Large intestine (tissue), 3 donors: ENCODE measurements at regions not wholly inside any gene's neighbourhood (a gene's known extent, or its start where the extent isn't known, plus 50 kb on each side); places are given as distances from the start of the nearest gene placed in this dataset.

Experiments used
- DNase-seq, 2 donors: peaks; one replicate each; pipeline versions ENCODE4 v3.0.0 to v3.0.0-alpha.2; 2013
- H3K27ac ChIP-seq: one replicate; pipeline ENCODE4 v1.5.1; 2013; ENCODE audit warnings: low read length
- H3K27me3 ChIP-seq: 2 replicates; pipeline ENCODE4 v1.6.1; 2013; ENCODE audit warnings: low read length; ENCODE audit not compliant: control insufficient read depth, insufficient read depth
- H3K36me3 ChIP-seq: 2 replicates; pipeline ENCODE4 v1.6.1; 2013; ENCODE audit warnings: low read length; ENCODE audit not compliant: control insufficient read depth, insufficient read depth
- H3K4me1 ChIP-seq: one replicate; pipeline ENCODE4 v1.6.1; 2013; ENCODE audit warnings: low read length; ENCODE audit not compliant: control insufficient read depth, insufficient read depth
- H3K4me3 ChIP-seq: one replicate; pipeline ENCODE4 v1.5.1; 2013; ENCODE audit warnings: low read length
- H3K9me3 ChIP-seq: one replicate; pipeline ENCODE4 v1.6.1; 2013; ENCODE audit warnings: mild to moderate bottlenecking, low read depth, low read length, moderate library complexity; ENCODE audit not compliant: control insufficient read depth
- WGBS: methylation state at CpG from one replicate; pipeline ENCODE4 v1.1.5; 2013; ENCODE audit warnings: low lambda C conversion rate; ENCODE audit not compliant: insufficient coverage; 5-methylcytosine and 5-hydroxymethylcytosine counted together

DNA sequence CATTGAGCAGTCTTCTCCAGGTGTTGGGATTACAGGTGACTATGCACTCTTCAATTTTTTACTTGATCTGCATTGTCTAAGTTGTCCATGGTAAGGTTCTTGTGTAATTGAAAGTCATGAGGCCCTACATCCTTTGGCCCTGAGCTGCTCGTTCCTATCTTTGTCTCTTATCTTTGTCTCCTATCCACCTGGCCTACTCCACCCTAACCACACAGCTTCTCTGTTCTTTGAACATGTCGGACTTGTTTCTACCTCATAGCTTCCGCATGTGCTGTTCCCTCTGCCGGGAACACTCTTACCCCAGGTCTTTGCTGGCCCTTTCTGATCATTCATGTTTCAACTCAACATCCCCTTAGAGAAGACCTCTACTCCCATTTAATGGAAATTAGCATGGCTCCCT is 194.8 kb upstream of the TBX3 start:
- 73% methylated on average over 3 of the region's 4 CpGs for WGBS
- H3K27me3 ChIP-seq, result no peaks in the 10 kb centered on the region

DNA sequence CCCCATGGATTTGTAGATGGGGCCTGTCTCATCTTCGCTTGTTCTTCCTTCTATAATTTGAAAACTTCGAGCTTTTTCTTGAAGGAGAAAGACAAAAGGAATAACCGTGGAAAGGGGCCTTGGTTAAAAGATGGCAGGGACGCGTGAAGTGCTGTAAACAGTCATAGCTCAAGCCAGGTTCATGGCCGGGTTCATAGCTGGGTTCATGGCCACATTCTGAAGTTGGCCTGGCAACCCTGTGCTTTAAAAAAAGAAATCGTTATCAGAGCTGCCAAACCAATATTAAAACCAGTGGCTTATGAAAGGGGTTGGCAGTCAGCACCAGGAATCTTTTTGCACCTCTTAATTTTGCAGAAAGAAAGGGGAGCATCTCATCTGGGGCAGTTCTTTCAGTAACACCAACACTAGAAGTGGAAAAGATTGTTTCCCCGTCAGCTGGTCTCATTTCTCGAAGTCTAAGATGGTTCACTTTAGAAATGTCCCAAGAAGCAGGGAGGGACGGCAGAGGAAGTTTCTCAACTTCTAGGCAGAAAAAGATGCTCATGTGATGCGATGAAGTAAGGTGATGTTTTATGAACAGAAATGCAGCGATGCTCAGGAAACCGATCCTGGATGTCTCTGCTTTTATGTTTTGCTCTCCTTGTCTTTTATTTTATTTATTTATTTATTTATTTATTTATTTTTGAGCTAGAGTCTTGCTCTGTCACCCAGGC is 193.1 kb upstream of the TBX3 start:
- Histone ChIP-seq H3K27ac (no peak overlapping the region), H3K9me3 (no peaks in the 10 kb centered on the region), H3K27me3 (no peaks in the 10 kb centered on the region), H3K36me3 (no peaks in the 10 kb centered on the region), H3K4me1 (peaks cover 11% of the 10 kb centered on the region), H3K4me3 (no peak overlapping the region)
- DNase-seq, result no peak
- 95% methylated on average over 8 of the region's 13 CpGs for WGBS

More for the DNA sequence above, 194.8 kb upstream of the TBX3 start:
- no peak overlapping the region for H3K4me3 ChIP-seq
- no peak overlapping the region for H3K27ac ChIP-seq
- peaks cover 11% of the 10 kb centered on the region for H3K4me1 ChIP-seq
- H3K36me3 ChIP-seq, result no peaks in the 10 kb centered on the region
- DNase-seq, result peak in 1 of 2 donors; percentile 22
- H3K9me3 ChIP-seq, result no peaks in the 10 kb centered on the region

DNA sequence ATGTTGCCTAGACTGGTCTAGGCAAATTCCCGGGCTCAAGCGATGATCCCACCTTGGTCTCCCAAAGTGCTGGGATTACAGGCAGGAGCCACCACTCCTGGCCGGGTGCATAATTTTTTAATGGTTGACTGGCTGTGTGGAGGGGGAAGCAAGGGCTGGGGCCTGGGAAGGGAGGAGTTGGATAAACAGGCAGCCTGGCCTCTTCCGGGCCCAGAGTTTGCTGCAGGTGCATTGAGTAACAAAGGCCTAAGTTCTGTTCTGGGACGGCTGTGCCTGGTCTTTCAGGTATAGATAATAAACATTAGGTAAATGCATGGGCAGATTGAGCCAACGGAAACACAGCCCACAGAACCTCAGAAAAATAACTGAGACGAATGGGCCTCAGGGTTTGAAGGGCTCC is 191.3 kb upstream of the TBX3 start:
- Histone ChIP-seq H3K9me3 (no peaks in the 10 kb centered on the region), H3K27ac (peak overlapping the region; percentile 47), H3K4me1 (peaks cover 11% of the 10 kb centered on the region), H3K27me3 (no peaks in the 10 kb centered on the region), H3K4me3 (no peak overlapping the region), H3K36me3 (no peaks in the 10 kb centered on the region)
- WGBS, result 0% methylated on average over 1 of the region's 7 CpGs
- DNase-seq, result peak; percentile 63 to 82

DNA sequence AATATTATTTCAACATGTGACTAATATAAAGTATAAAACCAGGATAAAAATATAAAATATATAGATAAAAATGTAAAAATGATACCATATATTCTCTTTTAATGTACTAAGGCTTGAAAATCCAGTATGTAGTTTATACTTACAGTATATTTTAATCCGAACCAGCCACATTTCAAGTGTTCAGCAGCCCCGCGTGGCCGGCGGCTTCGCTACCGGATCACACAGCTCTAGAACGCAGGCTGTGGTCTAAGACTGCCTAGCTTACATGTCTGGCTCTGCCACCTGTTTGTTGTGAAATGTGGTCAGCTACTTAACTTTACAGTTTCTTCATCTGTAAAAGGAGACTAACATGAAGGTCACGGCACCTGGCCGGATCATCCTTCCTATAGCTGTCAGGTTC is 189.7 kb upstream of the TBX3 start:
- Histone ChIP-seq H3K27ac (no peak overlapping the region), H3K27me3 (no peaks in the 10 kb centered on the region), H3K36me3 (no peaks in the 10 kb centered on the region), H3K4me3 (no peak overlapping the region), H3K9me3 (no peaks in the 10 kb centered on the region), H3K4me1 (peaks cover 11% of the 10 kb centered on the region)
- no peak for DNase-seq
- WGBS, result no CpG with 5 or more reads among the region's 10 CpGs

DNA sequence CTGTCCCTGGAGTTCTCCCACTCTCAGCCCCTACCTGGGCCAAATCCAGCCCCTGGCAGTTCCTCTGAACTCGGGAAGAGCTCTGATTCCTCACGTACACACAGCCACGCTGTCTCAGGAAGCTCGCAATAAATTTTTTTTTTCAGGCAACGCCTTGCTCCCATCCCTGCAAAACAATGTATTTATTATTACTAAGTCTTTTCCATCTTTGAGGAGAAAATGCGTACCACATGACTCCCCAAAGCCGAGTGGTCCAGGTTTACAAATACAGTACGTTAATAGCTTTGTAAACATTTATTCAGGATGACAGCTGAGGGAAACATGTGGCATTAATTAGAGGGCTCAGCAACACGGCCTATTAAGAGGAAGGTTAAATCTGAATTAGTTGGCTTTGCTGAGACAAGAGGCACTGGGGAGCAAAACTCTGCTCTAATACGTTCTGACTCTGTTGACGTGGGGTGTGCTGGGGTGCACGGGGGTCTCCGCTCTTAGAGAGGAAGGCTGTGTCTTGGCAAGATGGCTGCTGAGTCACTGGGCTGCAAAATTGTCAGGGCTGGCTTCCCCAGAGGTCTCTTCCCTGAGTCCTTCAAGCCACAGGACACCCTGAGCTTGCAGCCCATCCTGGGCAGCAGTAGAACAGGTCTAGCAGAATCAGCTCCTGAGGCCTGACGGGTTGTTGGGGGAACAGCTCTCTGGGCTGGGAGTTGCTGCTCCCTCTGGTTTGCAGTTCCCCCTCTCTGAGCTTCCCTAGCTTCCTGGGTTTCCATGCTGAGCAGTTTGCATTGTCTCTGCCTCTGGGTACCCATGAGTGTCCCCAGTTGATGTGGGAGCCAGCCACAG is 185.2 kb upstream of the TBX3 start:
- H3K4me1 ChIP-seq, result no peaks in the 10 kb centered on the region
- no peaks in the 10 kb centered on the region for H3K9me3 ChIP-seq
- H3K27me3 ChIP-seq, result no peaks in the 10 kb centered on the region
- no peak overlapping the region for H3K27ac ChIP-seq
- peak in 1 of 2 donors; percentile 21 for DNase-seq
- 67% methylated on average over 1 of the region's 14 CpGs for WGBS
- H3K4me3 ChIP-seq, result no peak overlapping the region
- no peaks in the 10 kb centered on the region for H3K36me3 ChIP-seq

DNA sequence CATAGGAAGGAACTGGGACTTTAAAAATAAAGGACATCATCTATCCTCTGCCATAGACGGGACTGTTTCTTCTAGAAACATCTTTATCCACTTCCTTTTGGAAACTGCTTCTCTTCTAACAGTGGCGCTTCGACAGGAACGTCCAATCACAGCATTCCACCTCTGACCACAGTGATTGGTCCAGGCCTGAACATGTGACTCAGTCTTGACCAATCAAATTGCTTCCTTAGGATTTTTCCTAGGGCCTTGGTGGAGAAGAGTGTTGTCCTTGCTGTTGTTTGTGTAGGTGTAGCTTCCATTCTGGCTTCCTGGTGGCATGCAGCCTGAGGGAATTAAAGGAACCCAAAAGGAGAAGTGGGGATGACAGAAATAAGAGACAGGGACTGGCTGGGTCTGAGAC is 182.4 kb upstream of the TBX3 start:
- no peaks in the 10 kb centered on the region for H3K27me3 ChIP-seq
- H3K4me3 ChIP-seq, result no peak overlapping the region
- H3K36me3 ChIP-seq, result no peaks in the 10 kb centered on the region
- WGBS, result 93% methylated on average over 3 of the region's 4 CpGs
- H3K27ac ChIP-seq, result no peak overlapping the region
- no peaks in the 10 kb centered on the region for H3K4me1 ChIP-seq
- H3K9me3 ChIP-seq, result no peaks in the 10 kb centered on the region
- no peak for DNase-seq

DNA sequence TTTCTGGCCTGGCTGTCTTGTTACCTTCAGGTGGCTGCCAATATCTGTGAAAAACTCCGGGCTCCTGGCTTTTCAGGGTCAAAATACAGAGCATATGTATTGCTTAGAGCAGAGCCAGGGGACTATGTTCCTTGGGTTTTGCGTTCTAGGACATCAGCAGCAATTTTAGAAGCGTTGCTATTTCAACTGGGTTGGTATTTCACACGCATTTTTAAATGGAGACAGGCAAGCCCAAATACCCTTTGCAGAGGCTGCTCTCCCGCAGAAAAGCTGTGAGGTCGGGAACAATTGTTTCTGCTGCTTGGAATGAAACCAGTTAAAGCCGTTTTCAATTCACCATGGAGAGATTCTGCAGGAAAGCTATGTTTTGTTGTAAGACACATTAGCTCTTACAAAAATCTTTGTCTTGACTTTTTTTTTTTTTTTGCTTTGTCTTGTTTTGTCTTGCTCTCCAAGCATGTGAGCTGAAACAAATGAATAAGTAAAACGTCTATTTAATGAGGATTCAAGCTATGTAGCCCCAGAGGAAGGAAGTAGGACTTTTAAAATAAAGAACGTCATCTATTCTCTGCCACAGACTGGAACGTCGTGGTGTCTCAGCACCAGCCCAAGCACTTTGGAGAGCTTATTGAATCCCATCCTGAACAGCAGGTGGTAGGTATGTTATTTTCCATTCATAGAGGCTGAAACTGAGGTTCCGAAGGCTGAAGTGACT is 181.0 kb upstream of the TBX3 start:
- Histone ChIP-seq H3K4me3 (no peak overlapping the region), H3K27me3 (no peaks in the 10 kb centered on the region), H3K36me3 (no peaks in the 10 kb centered on the region), H3K9me3 (no peaks in the 10 kb centered on the region), H3K4me1 (no peaks in the 10 kb centered on the region), H3K27ac (no peak overlapping the region)
- 48% methylated on average over 4 of the region's 12 CpGs for WGBS
- no peak for DNase-seq

DNA sequence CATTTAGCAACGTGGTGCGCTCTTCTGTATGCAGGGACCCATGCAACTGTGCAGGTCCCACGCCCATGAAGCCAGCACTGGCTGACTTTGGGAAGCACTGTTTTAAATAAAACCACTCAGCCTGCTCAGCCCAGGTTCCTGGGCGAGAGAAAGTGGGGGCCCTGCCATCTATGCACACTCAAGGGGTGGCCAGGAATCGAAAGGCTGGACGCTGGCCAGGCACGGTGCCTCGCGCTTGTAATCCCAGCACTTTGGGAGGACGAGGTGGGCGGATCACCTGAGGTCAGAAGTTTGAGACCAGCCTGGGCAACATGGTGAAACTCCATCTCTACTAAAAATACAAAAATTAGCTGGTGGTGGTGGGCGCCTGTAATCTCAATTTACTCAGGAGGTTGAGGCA is 179.9 kb upstream of the TBX3 start:
- H3K9me3 ChIP-seq, result no peaks in the 10 kb centered on the region
- no CpG with 5 or more reads among the region's 12 CpGs for WGBS
- DNase-seq, result no peak

DNA sequence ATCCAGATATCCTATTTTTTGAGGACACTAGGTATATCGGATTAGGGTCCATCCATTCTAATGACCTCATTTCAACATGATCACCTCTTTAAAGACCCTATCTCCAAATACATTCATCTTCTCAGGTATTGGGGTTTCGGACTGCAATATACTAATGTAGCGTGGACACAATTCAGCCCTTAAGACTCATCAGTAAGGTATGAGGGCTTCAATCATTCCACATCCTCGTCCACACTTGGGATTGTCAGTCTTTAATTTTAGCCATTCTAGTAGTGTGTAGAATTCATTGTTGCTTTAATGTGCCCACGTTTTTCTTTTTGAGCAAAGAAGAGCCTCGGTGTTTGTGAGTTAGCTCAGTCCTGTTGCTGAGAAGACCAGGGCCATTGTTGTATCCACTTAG is 177.0 kb upstream of the TBX3 start:
- Histone ChIP-seq H3K4me3 (no peak overlapping the region), H3K36me3 (no peaks in the 10 kb centered on the region), H3K4me1 (no peaks in the 10 kb centered on the region), H3K27me3 (no peaks in the 10 kb centered on the region), H3K9me3 (no peaks in the 10 kb centered on the region), H3K27ac (no peak overlapping the region)
- WGBS, result 100% methylated on average over 1 of the region's 6 CpGs
- no peak for DNase-seq

More for the DNA sequence above, 179.9 kb upstream of the TBX3 start:
- Histone ChIP-seq H3K4me1 (no peaks in the 10 kb centered on the region), H3K27me3 (no peaks in the 10 kb centered on the region), H3K36me3 (no peaks in the 10 kb centered on the region), H3K27ac (no peak overlapping the region), H3K4me3 (no peak overlapping the region)

DNA sequence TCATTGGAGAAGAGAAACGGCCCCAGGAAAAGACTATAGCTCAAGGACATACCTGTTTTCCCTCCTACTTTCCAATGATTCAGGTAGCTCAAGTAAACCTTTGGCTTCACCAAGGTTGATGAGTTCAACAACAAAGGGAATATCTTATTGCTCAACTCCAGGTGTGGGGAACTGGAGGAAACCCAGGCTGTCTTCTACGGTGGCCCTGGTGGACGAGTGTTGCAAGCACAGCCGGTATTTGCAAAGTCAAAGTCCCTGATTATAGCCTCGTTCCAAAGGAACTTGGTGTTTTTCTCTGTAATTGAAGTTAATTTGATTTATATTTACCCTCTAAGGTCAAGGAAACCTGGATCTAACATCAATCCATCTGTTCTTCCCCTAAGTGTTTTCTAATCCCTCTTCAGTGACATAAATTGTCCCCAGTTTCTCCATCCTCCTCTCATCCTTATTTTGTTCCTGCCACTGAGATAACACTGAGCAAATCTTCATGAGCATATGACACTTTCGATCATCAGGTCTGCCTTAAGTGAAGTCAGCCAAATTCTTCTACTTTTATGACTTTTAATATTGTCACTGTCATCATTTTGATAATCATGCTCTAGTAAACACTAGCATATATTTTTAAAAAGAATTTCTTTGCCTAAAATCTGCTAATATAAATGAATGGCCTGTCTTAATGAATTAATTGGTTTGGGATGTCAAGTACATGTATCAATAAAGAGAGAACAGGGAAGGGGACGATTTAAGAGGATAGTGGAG is 174.6 kb upstream of the TBX3 start:
- no peaks in the 10 kb centered on the region for H3K9me3 ChIP-seq
- no peaks in the 10 kb centered on the region for H3K4me1 ChIP-seq
- H3K27me3 ChIP-seq, result no peaks in the 10 kb centered on the region
- no peaks in the 10 kb centered on the region for H3K36me3 ChIP-seq
- peak; percentile 88 to 93 for DNase-seq
- H3K27ac ChIP-seq, result peak overlapping the region; percentile 64
- 8% methylated on average over 2 of the region's 7 CpGs for WGBS
- H3K4me3 ChIP-seq, result no peak overlapping the region
